Activated CD4-positive, alpha-beta T cell treated with anti-CD3 and anti-CD28 coated beads, Interleukin-2, amount 50 U/mL, for 48 hours (primary cell): ENCODE measurements at regions not wholly inside any gene's neighbourhood (a gene's known extent, or its start where the extent isn't known, plus 50 kb on each side); places are given as distances from the start of the nearest gene placed in this dataset.
"Not testable (repeated sequence)": the region's sequence is repeated elsewhere in the genome, so short reads cannot be mapped to it uniquely, and the experiment has no call there.

Experiments
- DNase-seq, 2 experiments: peaks; one replicate each; pipeline ENCODE4 v3.0.0-alpha.2; 2020

DNA sequence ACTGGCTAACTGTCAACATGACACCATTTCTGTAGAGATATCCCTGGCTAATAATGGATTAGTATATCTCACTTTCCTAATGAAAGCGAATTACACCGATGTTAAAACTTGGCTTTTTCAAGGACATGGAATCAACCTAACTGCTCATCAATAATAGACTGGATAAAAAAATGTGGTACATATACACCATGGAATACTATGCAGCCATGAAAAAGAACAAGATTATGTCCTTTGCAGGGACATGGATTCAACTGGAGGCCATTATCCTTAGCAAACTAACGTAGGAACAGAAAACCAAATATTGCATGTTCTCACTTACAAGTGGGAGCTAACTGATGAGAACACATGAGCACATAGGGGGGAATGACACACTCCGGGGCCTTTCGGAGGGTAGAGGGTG is 62.6 kb downstream of the ZIC1 start:
- DNase-seq = no peak

DNA sequence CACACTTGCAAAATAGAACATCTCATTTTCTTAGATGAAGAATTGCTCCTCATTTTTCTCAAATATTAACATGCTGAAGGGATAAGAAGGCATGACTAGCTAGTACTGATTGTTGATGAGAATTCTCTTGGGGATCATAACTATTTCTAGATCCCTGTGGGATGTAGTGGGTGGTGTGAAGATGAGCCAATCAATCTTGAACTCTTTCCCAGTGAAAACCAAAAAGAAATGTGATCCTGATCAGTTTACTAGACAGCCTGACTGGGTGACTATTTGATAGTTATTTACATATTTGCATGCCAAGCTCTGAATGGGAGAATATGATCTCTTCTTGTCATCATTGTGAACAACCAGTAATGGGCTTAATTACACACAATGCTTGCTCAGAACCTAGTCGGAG is 63.7 kb downstream of the ZIC1 start:
- DNase-seq = no peak

GRCh38 chr3:147483145-147483544 is 74.0 kb downstream of the ZIC1 start:
- no peak for DNase-seq

GRCh38 chr3:147483578-147483977 is 74.4 kb downstream of the ZIC1 start:
- DNase-seq = no peak

DNA sequence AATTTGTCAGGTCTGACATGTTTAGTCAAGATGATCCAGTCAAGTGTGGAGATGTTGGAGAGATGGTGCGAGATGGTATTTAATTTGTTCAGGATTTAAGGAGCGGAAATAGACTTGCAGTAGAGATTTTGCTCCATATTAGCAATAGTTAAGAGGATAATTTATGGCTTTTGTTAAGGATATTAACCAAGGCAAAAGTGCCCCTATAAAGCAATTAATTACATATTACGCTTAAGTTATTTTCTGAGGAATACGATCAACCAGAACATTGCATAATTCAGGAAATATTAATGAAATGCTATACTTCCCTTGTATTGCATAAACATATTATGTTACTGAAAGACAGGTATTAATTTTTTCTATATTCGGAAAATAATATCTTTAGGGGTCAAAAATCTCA is 83.9 kb downstream of the ZIC1 start:
- no peak for DNase-seq

- DNase-seq = no peak
Measured at GRCh38 chr3:147493666-147494065, 84.5 kb downstream of the ZIC1 start.

DNA sequence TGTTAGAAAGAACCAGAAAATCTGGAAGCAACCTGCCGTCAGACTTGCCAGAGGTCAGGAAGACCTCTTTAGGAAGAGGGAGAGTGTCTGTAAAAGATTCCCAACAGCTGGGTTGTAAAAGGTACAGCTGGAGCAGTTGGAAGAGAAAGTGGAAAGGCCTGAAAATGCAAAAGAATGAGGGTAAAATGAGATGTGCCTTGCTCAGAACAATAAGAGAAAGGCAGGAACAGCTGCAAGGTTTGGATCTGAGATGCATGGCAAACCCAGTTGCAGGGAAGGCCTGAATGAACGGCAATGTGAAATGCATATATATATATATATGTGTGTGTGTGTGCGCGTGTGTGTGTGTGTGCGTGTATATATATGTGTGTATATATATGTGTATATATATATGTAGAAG is 88.1 kb downstream of the ZIC1 start:
- DNase-seq = no peak

DNA sequence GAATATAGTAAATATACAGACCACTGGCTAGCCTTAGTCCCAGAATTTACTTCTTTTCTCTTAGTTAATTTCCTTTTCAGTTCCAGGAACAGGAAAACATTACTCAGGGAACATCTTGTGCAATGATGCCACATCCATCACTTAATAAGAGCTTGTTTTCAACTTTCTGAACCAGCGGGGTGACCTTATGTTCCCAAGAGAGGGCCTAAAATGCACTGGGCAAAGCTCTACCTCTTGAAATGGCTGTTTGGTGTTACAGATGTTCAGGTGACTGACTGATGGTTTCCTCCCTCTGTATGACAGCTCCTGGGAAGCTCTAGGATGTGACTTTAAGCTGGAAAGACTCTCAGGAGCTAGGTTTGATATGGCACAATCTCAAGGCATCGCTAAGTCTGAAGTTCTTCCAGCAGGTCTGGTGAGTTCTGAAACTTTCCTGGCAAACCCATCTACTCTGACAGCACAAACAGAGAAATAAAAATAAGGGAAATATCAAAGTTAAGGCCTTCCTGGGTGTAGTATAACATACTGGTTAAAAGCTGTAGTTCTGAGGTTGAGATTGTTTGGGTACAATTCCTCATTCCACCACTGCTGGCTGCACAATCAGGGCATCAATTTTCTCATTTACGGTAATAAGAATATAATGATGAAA is 98.6 kb downstream of the ZIC1 start:
- no peak for DNase-seq

DNA sequence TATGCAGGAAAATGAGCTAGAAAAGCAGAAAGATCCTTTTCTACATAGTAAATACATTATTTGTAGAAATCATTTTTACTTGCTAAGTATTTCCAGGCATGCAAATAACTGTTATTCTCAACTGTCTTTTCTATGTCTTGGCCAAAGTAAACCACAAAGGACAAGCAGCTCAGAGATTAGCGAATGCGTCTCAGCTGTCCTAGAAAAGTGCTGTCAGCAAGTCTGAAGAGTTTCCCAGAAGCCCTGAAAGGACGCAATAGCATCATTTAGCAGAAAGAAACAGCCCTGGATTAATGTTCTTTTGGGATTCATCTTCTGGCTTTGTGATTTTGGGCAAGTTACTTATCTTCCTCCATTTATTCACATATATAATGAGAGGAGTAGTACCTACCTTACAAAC is 100.3 kb downstream of the ZIC1 start:
- no peak for DNase-seq

GRCh38 chr3:147513785-147514184 is 104.6 kb downstream of the ZIC1 start:
- no peak for DNase-seq

DNA sequence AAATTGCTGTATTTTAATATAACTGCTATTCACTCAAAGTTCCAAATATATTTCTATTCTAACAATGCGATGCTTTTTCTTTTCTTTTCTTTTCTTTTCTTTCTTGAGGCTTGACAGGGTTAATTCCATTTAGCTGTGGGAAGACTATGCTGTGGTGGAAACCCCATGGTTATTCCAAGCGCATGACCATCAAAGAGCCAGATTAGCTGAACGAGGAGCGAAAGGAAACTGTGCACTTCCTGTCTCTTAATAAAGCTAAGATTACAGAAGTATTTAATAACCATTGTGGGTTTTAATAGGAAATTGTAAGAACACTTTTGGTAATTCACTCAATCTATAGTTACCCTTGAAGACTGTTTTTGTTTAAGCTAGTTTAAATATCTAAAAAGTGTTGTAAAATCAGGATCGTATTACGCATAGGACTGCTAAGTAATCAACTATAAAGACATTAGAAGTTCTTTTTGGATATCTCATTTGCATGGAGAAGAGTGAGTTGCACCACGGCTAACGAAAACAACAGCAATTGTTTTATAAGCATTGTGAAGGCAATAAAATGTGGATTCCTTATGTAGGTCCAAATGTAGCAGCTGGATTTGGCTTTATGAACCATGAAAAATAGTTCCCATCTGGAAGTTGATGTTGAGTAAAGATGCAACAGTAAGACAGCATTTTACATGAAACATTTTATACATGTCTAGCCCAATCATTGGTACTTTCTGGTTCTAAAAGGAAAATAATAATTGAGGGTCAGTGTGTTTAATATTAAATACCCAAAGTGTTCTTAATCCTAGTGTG is 105.4 kb downstream of the ZIC1 start:
- DNase-seq = no peak

DNA sequence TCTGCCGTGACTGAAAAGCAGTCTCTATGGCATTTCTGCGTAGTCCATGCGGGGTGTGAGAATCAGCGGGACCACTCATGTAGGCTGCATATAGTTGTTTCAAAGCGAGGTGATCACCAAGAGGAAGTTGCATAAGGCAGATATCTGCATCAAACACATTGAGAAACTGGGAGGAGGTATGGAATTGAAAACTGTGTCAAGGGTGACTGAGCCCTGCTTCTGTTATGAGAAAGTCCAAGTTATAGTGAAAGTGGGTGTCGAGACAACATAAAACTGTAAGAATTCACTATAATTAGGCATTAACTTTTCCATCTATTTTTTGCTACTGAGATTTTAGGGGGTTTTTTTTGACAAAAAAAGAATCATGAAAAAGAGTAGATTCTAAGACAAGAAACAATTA is 109.3 kb downstream of the ZIC1 start:
- no peak for DNase-seq

DNA sequence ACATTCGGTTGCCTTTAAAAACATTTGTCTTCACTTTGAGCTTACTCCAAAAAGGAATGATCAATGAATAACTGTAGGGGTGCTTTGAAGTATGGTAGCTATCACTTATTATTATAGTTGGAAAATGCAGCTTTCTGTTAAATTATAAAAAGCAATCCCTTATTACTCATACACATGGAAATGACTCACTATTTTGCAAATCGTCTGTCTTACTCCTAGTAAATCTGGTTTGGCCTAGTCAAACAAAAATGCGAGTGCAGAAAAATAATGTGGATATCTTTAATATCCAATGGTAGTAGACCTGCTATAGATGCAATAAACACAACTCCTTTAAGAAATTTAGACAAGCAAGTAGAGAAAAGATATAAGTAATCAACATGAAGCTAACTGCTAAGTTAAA is 112.5 kb downstream of the ZIC1 start:
- no peak for DNase-seq

DNA sequence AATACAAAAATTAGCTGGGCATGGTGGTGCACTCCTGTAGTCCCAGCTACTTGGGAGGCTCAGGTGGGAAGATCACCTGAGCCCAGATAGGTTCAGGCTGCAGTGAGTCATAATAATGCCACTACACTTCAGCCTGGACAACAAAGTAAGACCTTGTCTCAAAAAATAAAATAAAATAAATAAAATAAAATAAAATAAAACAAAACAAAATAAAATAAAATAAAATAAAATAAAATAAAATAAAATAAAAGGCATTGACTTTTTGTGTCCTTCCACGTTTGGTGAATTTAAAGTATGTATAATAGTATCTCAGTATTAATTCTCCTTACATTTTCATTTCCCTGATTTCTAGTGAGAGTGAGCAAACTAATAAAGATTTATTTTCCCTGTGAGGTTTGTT is 113.6 kb downstream of the ZIC1 start:
- not testable (repeated sequence) for DNase-seq

DNA sequence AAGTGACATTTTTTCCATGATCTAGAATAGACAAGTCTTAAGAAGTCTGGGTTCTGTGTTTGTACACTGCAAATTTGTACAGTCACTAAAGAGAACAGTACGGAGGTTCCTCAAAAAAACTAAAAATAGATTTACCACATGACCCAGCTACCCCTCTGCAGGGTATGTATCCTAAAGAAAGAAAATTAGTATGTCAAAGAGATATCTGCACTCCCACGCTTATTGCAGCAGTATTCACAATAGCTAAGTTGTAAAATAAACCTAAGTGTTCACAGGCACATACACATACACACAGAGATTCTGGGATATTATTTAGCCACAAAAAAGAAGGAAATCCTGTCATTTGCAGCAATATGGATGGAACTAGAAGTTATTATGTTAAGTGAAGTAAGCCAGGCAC is 120.4 kb downstream of the ZIC1 start:
- DNase-seq = no peak

- no peak for DNase-seq
Measured at GRCh38 chr3:147538034-147538433, 128.9 kb downstream of the ZIC1 start.

DNA sequence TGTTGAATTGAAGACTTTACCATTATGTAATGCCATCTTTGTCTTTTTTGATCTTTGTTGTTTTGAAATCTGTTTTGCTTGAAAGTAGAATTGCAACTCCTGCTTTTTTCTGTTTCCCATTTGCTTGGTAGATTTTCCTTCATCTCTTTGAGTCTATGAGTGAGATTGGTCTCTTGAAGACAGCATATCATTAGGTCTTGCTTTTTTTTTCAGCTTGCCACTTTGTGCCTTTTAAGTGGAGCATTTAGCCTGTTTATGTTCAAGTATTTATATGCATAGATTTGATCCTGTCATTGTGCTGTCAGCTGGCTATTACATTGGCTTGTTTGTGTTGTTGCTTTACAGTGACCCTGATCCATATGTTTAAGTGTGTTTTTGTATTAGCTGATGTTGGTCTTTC is 131.8 kb downstream of the ZIC1 start:
- DNase-seq = no peak

- DNase-seq = no peak
Measured at GRCh38 chr3:147544290-147544689, 135.1 kb downstream of the ZIC1 start.

DNA sequence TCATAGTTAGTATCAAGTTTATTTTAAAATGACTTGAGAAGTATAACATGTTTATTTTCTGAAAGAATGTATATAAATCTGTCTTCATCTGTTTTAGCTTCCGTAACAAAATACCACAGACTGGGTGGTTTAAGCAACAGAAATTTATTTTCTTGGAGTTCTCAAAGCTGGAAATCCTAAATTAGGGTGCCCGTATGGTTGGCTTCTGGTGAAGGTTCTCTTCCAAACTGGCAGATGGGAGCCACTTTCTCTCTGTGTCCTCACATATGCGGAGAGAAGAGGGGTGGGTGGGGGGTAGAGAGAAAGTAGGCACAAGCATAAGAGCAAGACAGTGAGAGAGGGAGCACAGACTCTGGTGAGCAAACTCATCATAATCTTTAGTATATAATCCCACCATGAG is 142.3 kb downstream of the ZIC1 start:
- no peak for DNase-seq

DNA sequence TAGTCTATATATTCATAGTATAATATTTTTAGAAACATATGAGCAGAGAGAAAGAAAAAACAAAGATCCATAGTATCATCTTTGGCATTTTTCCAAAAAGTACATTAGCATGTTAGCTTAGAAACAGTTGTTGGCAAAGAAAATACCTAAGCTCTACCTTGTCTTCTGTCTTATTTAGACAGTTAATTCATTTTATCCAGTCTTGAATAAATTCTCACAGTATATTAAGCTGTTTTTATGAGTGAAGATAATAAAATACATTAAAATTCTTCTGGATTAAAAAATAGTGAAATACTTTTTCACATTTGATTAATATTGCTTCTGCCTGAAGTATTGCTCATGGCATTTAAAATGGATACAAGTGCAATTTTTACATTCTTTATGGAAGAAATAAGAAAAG is 145.2 kb downstream of the ZIC1 start:
- DNase-seq = no peak

GRCh38 chr3:147572970-147573340 is 163.8 kb downstream of the ZIC1 start:
- no peak for DNase-seq

GRCh38 chr3:147574621-147575020 is 165.5 kb downstream of the ZIC1 start:
- DNase-seq = no peak

GRCh38 chr3:147575391-147575790 is 166.2 kb downstream of the ZIC1 start:
- no peak for DNase-seq

DNA sequence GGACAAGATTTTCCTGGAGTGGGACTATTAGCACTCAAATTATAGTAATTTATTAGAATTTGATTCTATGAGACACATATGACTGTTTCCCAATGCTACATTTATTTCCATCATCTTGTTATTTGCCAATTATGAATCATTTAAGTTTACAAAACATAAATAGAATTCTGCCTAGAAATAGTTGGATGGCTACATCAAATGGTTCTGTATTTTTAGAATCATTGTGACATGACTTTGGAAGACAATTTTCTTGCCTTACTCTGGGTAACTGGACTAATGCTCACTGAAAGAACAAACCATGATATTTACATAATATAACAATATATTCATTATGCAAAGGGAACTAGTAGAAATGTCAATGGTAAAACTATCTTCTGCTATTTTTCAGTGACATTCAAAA is 173.5 kb downstream of the ZIC1 start:
- no peak for DNase-seq

DNA sequence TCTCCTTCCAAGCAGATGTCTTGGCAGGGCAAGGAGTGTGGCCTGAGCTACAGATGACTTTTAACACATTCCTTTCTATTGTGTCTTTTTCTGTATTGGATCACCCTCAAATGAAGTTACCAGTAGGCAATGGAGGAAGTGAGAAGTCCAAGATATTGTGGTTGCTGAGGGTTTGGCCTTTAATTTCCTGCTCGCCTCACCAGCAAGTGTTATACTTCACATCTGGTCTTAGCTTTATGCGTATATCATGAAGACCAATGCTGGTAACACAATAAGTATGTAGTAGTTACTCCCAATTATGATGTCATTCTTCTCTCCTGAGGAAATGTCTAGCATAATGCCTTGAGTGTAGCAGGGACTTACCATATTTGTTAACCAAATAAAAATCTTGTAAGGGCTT is 179.9 kb downstream of the ZIC1 start:
- no peak for DNase-seq
